Glomerular endothelial cell (primary cell): ENCODE measurements at regions not wholly inside any gene's neighbourhood (a gene's known extent, or its start where the extent isn't known, plus 50 kb on each side); places are given as distances from the start of the nearest gene placed in this dataset.

ENCODE experiments used
- DNase-seq: peaks from one replicate; pipeline ENCODE4 v3.0.0-alpha.2; 2011; ENCODE audit warnings: low read depth, low spot score; ENCODE audit errors: extremely low read depth

- no peak for DNase-seq
Measured at GRCh38 chr1:82297139-82297896, 496.6 kb downstream of the ADGRL2 start.

DNA sequence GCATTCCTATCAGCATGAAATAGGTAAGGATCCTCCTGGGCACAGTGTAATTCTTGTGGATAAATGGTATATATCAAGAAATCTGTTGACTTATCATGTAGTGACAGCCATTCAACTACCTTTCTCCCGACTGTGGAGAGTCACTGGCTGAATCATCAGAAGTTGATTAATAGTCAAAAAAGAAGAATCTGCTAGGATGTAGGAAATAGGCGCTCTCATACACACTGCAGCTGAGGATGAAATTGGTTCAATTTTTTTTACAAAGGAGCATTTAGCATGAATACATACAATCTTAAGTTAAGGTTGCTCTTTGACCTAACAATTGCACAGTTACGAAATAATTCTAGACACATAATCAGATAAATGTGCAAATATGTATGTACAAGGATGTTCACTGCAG lies 486.8 kb downstream of the ADGRL2 start:
- no peak for DNase-seq

DNA sequence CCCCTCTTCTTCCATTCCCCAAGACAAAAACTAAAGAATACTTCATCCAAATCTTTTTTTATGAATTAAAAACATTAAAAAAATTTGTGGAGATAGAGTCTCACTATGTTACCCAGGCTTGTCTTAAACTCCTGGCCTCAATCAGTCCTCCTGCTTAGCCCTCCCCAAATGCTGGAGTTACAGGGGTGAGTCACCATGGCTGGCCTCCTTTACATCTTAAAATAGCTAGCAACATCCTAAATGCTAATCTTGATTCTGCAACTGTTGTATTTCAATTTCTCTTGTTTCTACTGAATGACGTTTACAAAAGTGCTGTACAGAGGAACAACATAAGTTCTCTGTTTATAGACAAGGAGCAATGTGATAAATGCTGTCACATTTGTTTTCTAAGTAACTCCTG lies 483.5 kb downstream of the ADGRL2 start:
- no peak for DNase-seq

DNA sequence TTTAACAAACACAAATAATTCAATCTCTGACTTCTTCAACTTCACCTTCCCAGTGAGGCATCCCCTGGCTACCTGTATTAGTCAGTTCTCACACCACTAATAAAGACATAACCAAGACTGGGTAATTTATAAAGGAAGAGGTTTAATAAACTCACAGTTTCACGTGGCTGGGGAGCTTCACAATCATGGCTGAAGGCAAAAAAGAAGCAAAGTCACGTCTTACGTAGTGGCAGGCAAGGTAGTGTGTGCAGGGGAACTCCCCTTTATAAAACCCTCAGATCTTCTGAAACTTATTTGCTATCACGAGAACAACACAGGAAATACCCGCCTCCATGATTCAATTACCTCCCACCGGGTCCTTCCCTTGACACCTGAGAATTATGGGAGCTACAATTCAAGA lies 478.5 kb downstream of the ADGRL2 start:
- DNase-seq = no peak

DNA sequence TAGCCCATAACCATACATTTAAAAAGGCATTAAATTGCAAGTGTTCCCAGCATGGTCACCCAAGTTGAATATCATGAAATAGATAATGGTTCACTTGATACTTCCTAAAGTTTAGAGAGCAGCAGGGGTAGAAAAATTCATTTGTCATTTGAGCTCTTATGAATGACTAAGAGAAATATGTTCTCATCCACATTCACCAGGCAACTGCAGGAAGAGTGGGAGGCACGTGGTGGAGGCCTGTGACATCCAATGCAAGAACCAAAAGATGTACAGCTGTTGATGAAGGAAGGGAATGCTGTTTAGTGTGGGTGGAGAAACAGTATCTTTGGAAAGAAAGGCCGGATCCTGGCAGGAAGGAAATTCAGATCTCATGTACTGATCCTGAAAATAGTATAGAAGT lies 473.1 kb downstream of the ADGRL2 start:
- no peak for DNase-seq

- no peak for DNase-seq
Measured at GRCh38 chr1:82269431-82269830, 468.7 kb downstream of the ADGRL2 start.

DNA sequence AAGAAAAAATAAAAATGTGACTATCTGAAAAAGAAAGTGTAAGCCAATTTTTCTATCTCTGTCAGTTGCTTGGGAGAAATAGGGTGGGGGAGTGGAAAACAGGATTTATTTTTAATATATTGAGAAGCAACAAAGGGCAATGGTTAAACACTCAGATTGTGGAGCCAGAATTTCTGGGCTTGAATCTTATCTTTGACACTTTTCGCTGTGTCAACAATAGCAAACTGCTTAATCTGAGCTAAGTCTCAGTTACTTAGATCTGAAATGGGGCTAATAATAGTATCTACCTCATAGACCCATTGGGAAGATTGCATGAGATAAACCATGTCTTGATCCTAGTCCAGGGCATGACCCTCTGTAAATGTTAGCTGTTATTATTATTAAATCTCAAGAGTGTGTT lies 468.1 kb downstream of the ADGRL2 start:
- DNase-seq = no peak

- DNase-seq = no peak
Measured at GRCh38 chr1:82266351-82266750, 465.6 kb downstream of the ADGRL2 start.

DNA sequence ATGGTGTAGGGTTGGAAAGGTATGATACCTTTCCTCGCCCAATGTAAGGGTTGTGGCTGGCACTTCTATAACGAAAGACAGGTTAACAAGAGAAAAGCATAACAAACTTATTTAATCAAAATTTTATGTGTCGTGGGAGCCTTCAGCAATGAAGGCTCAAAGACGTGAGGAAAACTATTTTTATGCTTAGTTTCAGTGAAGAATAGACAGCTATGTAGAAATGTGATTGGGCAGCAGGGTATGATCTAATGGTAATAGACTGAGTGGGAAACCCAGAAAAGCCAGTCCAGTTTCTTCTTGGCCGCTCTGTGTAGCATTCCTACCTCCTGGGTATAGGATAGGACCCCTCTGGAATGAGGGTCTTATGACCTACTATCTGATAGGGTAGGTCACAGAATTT lies 464.7 kb downstream of the ADGRL2 start:
- no peak for DNase-seq

GRCh38 chr1:82264802-82265201 lies 464.1 kb downstream of the ADGRL2 start:
- DNase-seq = no peak

DNA sequence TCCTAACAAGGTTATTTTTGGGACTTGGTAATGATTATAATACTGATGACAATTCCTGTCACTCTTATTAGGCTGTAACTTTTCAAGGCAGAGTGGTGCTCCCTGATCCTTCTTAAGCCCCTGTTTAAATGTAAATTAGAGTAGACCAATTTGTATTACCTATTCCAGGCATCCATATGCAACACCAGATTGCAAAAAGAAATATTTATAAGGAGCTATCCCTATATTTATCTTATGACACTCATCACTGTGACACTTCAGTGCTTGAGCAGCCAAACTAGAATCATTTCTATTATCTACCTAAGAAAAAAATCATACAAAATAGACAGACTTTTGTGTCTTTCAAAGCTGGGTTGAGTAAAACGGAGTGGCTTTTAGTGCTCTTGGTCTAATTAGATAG lies 462.7 kb downstream of the ADGRL2 start:
- no peak for DNase-seq

GRCh38 chr1:82260666-82261065 lies 459.9 kb downstream of the ADGRL2 start:
- no peak for DNase-seq

GRCh38 chr1:82260051-82260450 lies 459.3 kb downstream of the ADGRL2 start:
- DNase-seq = no peak

DNA sequence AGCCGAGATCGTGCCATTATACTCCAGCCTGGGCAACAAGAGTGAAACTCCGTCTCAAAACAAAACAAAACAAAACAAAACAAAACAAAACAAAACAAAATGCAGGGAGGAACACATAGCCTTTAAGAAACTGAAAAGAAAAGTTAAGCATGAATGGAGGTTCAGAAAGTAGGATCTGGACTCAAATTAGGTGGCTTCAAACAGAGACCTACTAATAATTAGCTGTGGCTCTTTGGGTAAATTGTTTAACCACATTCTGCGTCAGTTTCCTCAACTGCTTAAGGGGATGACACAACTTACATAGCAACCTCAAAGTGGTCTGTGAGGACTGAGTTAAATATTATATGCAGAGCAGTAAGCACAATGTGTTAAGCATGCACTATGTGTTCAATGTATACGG lies 458.2 kb downstream of the ADGRL2 start:
- DNase-seq = no peak

DNA sequence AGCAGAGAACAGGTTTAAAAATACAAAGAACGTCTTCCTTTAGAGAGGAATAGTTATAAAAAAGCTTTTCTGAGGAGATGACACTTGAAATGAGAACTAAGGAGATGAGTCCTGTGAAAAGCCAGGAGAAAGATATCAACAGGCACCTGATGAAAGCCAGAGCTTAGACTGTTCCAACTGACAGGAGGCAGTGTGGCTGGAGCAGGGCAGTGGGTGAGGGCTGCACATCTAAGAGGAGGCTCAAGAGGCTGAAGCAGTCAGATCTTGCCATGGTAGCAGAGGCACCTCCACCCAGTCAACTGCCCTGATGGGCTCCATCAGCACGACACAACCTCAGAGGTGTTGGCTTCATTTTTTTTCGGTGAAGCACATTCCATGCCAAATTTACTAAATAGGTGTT lies 445.3 kb downstream of the ADGRL2 start:
- DNase-seq = no peak

- DNase-seq = no peak
Measured at GRCh38 chr1:82245345-82246014, 444.7 kb downstream of the ADGRL2 start.

- DNase-seq = no peak
Measured at GRCh38 chr1:82240571-82240970, 439.8 kb downstream of the ADGRL2 start.

GRCh38 chr1:82230667-82231066 lies 429.9 kb downstream of the ADGRL2 start:
- no peak for DNase-seq

DNA sequence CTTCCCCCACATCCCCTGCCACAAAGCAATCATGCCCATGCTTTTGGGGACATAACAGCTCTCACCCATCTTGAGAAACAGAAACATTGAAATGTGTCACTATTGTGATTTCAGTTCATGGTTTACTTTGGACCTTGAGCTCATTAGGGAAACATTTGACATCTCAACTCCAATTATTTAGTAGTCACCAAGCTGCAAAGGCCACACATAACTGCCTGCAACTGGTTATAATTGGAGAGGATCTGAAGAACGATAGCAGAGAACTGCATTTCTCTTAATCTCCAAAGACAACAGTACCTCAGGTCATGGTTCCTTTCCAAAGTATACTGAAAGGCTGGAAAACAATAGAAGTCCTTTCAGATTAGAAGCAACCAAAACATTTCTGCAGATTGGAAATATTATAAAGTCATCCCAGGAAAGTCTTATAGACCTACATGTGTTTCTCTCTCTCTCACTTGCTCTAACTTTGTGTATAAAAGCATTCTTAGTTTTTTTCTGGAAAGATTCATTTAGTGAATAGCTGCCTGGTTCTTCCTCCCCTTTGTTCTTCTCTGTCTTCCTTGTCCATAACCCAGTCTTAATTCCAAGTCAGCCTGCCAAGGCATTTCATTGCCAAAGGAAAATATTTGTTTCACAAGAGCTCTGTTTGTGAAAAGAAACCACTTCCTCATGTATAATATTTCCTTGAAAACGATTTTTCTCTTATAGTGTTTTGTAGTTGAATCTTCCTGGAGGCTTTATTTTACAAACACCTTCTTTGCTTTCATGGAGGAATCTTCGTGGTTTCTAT lies 426.8 kb downstream of the ADGRL2 start:
- DNase-seq = no peak

- no peak for DNase-seq
Measured at GRCh38 chr1:82226186-82226505, 425.4 kb downstream of the ADGRL2 start.

GRCh38 chr1:82225421-82226185 lies 424.9 kb downstream of the ADGRL2 start:
- no peak for DNase-seq
